ENCODE measurements at regions not wholly inside any gene's neighbourhood (a gene's known extent, or its start where the extent isn't known, plus 50 kb on each side); places are given as distances from the start of the nearest gene placed in this dataset.

- TF ChIP-seq POLR2A (IDR thresholded peaks at IDR 0.05) (no peak), CTCF (IDR thresholded peaks at IDR 0.05) (no peak)
Observed at GRCh38 chr4:28388471-28388870, 1527.8 kb downstream of the STIM2 start.
